COR-L47 (cell line): ENCODE measurements at regions not wholly inside any gene's neighbourhood (a gene's known extent, or its start where the extent isn't known, plus 50 kb on each side); places are given as distances from the start of the nearest gene placed in this dataset.
"Not testable (repeated sequence)": the region's sequence is repeated elsewhere in the genome, so short reads cannot be mapped to it uniquely, and the experiment has no call there.

Source experiments
- DNase-seq: peaks from one replicate; lab custom pipeline; 2025; lab: John Stamatoyannopoulos, UW

DNA sequence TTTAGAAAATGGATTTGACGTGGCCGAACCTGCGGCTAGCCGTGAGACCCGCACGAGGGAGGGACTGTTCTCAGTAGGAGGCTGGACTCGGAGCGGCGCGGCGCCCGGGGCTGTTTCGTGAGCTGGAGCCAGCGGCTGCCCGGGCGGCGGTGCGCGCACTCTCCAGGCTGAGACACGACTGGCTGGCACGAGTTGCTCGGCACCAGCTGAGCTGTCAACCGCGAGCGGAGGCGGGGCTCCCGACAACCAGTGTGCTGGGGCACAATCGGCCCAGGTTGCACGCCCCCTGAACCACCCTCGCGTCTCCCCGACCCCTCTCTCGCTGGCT is 58.5 kb upstream of the NBPF26 start:
- DNase-seq, result not testable (repeated sequence)

DNA sequence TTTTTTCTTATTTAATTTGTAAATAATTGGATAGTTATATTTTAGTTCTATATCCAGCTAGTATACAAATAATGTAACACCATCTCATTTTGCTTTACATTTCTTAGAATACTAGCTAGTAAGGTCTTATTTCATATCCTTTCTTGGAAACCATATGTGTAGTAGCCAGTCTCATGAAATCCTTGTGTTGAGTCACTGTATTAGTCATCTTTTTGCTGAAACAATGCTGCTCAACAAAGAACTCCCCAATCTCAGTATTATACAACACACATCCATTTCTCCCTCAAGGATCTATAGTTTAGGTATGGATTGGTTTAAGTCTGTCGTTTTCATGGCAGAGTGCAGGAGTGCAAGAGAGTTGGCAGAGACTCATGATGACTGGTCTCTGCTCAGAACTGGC is 55.6 kb upstream of the NBPF26 start:
- DNase-seq, result not testable (repeated sequence)
